HepG2 (cell line): ENCODE measurements at regions not wholly inside any gene's neighbourhood (a gene's known extent, or its start where the extent isn't known, plus 50 kb on each side); places are given as distances from the start of the nearest gene placed in this dataset.

Experiments used
- ATAC-seq: fragments of 200-7000 bp; cut with Tn5 transposase; 3 replicates; pipeline ENCODE4 v1.9.1; 2020; ENCODE audit warnings: mild to moderate bottlenecking, moderate library complexity
- BruUV-seq: library from RNA; stranded (reverse); fragments of 400-500 nt; replicated peaks from 2 replicates; lab custom pipeline; 2021; lab: Mats Ljungman, UMichigan
- CTCF ChIA-PET: fragments of 300-600 bp; formaldehyde crosslinking; extraction: SDS; loops from one replicate; lab custom pipeline; 2021; ENCODE audit warnings: low total read pairs, inconsistent platforms, low intra/inter-chr PET ratio; lab: Yijun Ruan, JAX
- POLR2A ChIA-PET: fragments of 350-600 bp; sonication (Branson Sonifier 250); formaldehyde crosslinking; loops from one replicate; lab custom pipeline; 2020; ENCODE audit warnings: antibody characterized with exemption, inconsistent platforms; lab: Yijun Ruan, JAX
- DNase-seq: peaks from one replicate; pipeline ENCODE4 v3.0.0-alpha.2; 2015; ENCODE audit warnings: low spot score
- FAIRE-seq: peaks from 3 replicates; lab custom pipeline; 2011; peaks lifted over from hg19 to GRCh38; lab: Jason Lieb, UNC
- H2AFZ ChIP-seq: one replicate; pipeline ENCODE4 v1.6.1; 2011; ENCODE audit warnings: low read length, inconsistent platforms
- H3K27ac ChIP-seq: fragments of 300-600 bp; 3 replicates; pipeline ENCODE4 v1.8.0; 2011; ENCODE audit warnings: mixed run types, mild to moderate bottlenecking, mixed read lengths, low read length, inconsistent platforms; ENCODE audit not compliant: insufficient read depth; ENCODE audit errors: extremely low read length
- H3K27me3 ChIP-seq, 2 experiments: fragments of 200-600 bp in 1 of 2; 2 replicates in 1 of 2; 3 replicates in 1 of 2; pipeline versions ENCODE4 v1.6.0 to v1.8.0; 2011; ENCODE audit warnings: low read length in 2 of 2, mild to moderate bottlenecking in 2 of 2, moderate library complexity in 2 of 2, inconsistent platforms in 1 of 2; ENCODE audit not compliant: insufficient read depth in 2 of 2, control insufficient read depth in 1 of 2
- H3K36me3 ChIP-seq, 2 experiments: fragments of 200-600 bp in 1 of 2; replicated peaks in 1 of 2; 2 replicates in 1 of 2; 3 replicates in 1 of 2; pipeline versions ENCODE4 v1.5.1 to v1.8.0; 2011; ENCODE audit warnings: low read length in 2 of 2, inconsistent platforms in 1 of 2; ENCODE audit not compliant: insufficient read depth in 2 of 2, control insufficient read depth in 1 of 2
- H3K4me1 ChIP-seq: 2 replicates; pipeline ENCODE4 v1.5.1; 2012; ENCODE audit warnings: low read length, inconsistent platforms; ENCODE audit not compliant: insufficient read depth
- H3K4me2 ChIP-seq: 2 replicates; pipeline ENCODE4 v1.6.0; 2011; ENCODE audit warnings: low read depth, low read length, inconsistent platforms
- H3K4me3 ChIP-seq, 3 experiments: fragments of 200-600 bp in 1 of 3; sonication (generic), shearing (Covaris generic) in 1 of 3; replicated peaks in 1 of 3; 2 replicates each; pipeline ENCODE4 v1.5.1; 2011 to 2016; ENCODE audit warnings: low read length in 3 of 3, inconsistent platforms in 2 of 3, low read depth in 2 of 3, mild to moderate bottlenecking in 2 of 3, control low read depth in 1 of 3, mixed read lengths in 1 of 3; ENCODE audit not compliant: insufficient read depth in 1 of 3
- H3K79me2 ChIP-seq: one replicate; pipeline ENCODE4 v1.6.1; 2011; ENCODE audit warnings: low read length, inconsistent platforms; ENCODE audit not compliant: insufficient read depth
- H3K9ac ChIP-seq: 2 replicates; pipeline ENCODE4 v1.6.0; 2011; ENCODE audit warnings: mild to moderate bottlenecking, low read depth, low read length, inconsistent platforms; ENCODE audit not compliant: insufficient read depth
- H3K9me3 ChIP-seq: 2 replicates; pipeline ENCODE4 v1.5.1; 2012; ENCODE audit warnings: mild to moderate bottlenecking, low read length
- H4K20me1 ChIP-seq: 2 replicates; pipeline ENCODE4 v1.6.0; 2011; ENCODE audit warnings: inconsistent platforms, mild to moderate bottlenecking, low read length, moderate library complexity; ENCODE audit not compliant: insufficient read depth
- CEBPZ ChIP-seq: IDR thresholded peaks from 2 replicates; pipeline ENCODE4 v1.6.1; 2012; ENCODE audit warnings: low read length, improper control_type of control experiment
- HINFP ChIP-seq: sonication (generic); formaldehyde crosslinking; IDR thresholded peaks from 2 replicates; pipeline ENCODE4 v1.4.0; 2020; ENCODE audit warnings: low read depth, mild to moderate bottlenecking, missing genetic modification reagents
- HNF4G ChIP-seq, 2 experiments: sonication (generic) in 1 of 2; formaldehyde crosslinking in 1 of 2; IDR thresholded peaks; 2 replicates each; pipeline versions ENCODE4 v1.4.0 to v1.6.1; 2011 to 2020; ENCODE audit warnings: borderline replicate concordance in 2 of 2, low read depth in 2 of 2, mild to moderate bottlenecking in 2 of 2, low read length in 1 of 2, missing genetic modification reagents in 1 of 2, moderate library complexity in 1 of 2
- MBD4 ChIP-seq: IDR thresholded peaks from 2 replicates; pipeline ENCODE4 v1.6.1; 2012; ENCODE audit warnings: low read length, inconsistent platforms, borderline replicate concordance
- NFYC ChIP-seq: IDR thresholded peaks from 2 replicates; pipeline ENCODE4 v1.6.1; 2016; ENCODE audit warnings: missing genetic modification reagents, missing compliant biosample characterization
- NR2F1 ChIP-seq, 2 experiments: fragments of 450-650 bp in 1 of 2; formaldehyde crosslinking in 1 of 2; IDR thresholded peaks; 2 replicates each; pipeline versions ENCODE4 v1.5.0 to v1.6.1; 2016 to 2020; ENCODE audit warnings: mild to moderate bottlenecking in 1 of 2, missing compliant biosample characterization in 1 of 2, missing genetic modification reagents in 1 of 2, moderate library complexity in 1 of 2
- PBX2 ChIP-seq: IDR thresholded peaks from 2 replicates; pipeline ENCODE4 v1.6.1; 2016; ENCODE audit warnings: control low read depth
- PHF5A ChIP-seq: IDR thresholded peaks from one replicate; pipeline ENCODE4 v1.6.1; 2018; ENCODE audit warnings: low read depth, missing genetic modification reagents; ENCODE audit not compliant: unreplicated experiment
- POLR2AphosphoS5 ChIP-seq: IDR thresholded peaks from 2 replicates; pipeline ENCODE4 v1.6.1; 2012; ENCODE audit warnings: low read depth, low read length
- SMC3 ChIP-seq: IDR thresholded peaks from 2 replicates; pipeline ENCODE4 v1.6.1; 2011; ENCODE audit warnings: low read length, improper control_type of control experiment
- TMF1 ChIP-seq: sonication (generic); formaldehyde crosslinking; IDR thresholded peaks from 2 replicates; pipeline ENCODE4 v1.8.1; 2022; ENCODE audit warnings: low read depth, missing genetic modification reagents
- ZNF121 ChIP-seq: sonication (generic); formaldehyde crosslinking; IDR thresholded peaks from 2 replicates; pipeline ENCODE4 v1.5.0; 2020; ENCODE audit warnings: mild to moderate bottlenecking, missing genetic modification reagents
- ZNF264 ChIP-seq: sonication (generic); formaldehyde crosslinking; IDR thresholded peaks from 2 replicates; pipeline ENCODE4 v1.4.0; 2020; ENCODE audit warnings: missing genetic modification reagents
- ZNF616 ChIP-seq: sonication (generic); formaldehyde crosslinking; IDR thresholded peaks from 2 replicates; pipeline ENCODE4 v1.5.0; 2020; ENCODE audit warnings: low read depth, mild to moderate bottlenecking, missing genetic modification reagents
- ZNF770 ChIP-seq: sonication (generic); formaldehyde crosslinking; IDR thresholded peaks from 2 replicates; pipeline ENCODE4 v1.5.0; 2020; ENCODE audit warnings: mild to moderate bottlenecking, missing genetic modification reagents
- WGBS: methylation state at CpG from one replicate; pipeline ENCODE4 v1.1.6; 2017; ENCODE audit warnings: low lambda C conversion rate; 5-methylcytosine and 5-hydroxymethylcytosine counted together
- in situ Hi-C: cut with HindIII; loops from 2 replicates; pipeline ENCODE4 v1.10.0; 2017; ENCODE audit warnings: low pct_unique_long_range_greater_than_20kb; ENCODE audit not compliant: extremely low pct_ligation_motif_present
- intact Hi-C: fragments of 100-400 bp; cut with micrococcal nuclease; formaldehyde crosslinking; loops from one replicate; pipeline ENCODE4 v1.10.0; 2022; ENCODE audit not compliant: unreplicated experiment

- H3K4me1 ChIP-seq: peaks cover 23% of the 10 kb centered on the region
- BruUV-seq: no TSS peak
- in situ Hi-C loops: no loop called here
- H3K4me3 ChIP-seq: no peak overlapping the region
- no peaks in the 10 kb centered on the region for H3K9me3 ChIP-seq
- no peaks in the 10 kb centered on the region for H3K79me2 ChIP-seq
- no peak overlapping the region for H2AFZ ChIP-seq
- FAIRE-seq (no peak), DNase-seq (no peak), ATAC-seq (peak; percentile 59; the same call in 2 of the 3 replicates)
- WGBS: 56% methylated on average over 3 of the region's 3 CpGs
- no peaks in the 10 kb centered on the region for H3K36me3 ChIP-seq
- ChIA-PET CTCF (no interaction called here), POLR2A (no interaction called here)
- intact Hi-C loops: no loop called here
- no peaks in the 10 kb centered on the region for H3K27me3 ChIP-seq
- H4K20me1 ChIP-seq: no peaks in the 10 kb centered on the region
- H3K4me2 ChIP-seq: no peak overlapping the region; the same call in 1 of the 2 replicates
- no peak overlapping the region for H3K9ac ChIP-seq
- no peak overlapping the region for H3K27ac ChIP-seq
- TF ChIP-seq CEBPZ (no peak), NFYC (CRISPR knock-in tag) (no peak), ZNF121 (CRISPR knock-in tag) (peak; percentile 69; the same call in 1 of the 2 replicates), NR2F1 (CRISPR knock-in tag; IDR thresholded peaks at IDR 0.05) (no peak), MBD4 (no peak), ZNF264 (CRISPR knock-in tag) (no peak), TMF1 (CRISPR knock-in tag) (no peak), HINFP (no peak), ZNF616 (CRISPR knock-in tag) (no peak), ZNF770 (0 out of 2 replicates have a peak, but pooled peaks have one; percentile 25), SMC3 (no peak), POLR2AphosphoS5 (no peak), HNF4G (IDR thresholded peaks at IDR 0.05; ENCODE audit: borderline replicate concordance, low read depth, low read length) (no peak), HNF4G (CRISPR knock-in tag; IDR thresholded peaks at IDR 0.05; ENCODE audit: borderline replicate concordance, low read depth) (no peak), PBX2 (CRISPR knock-in tag) (no peak), PHF5A (no peak)
Observed at GRCh38 chr3:76950590-76950989, 89.3 kb upstream of the ROBO2 start.
